Body of pancreas (tissue), 4 donors: ENCODE measurements at regions not wholly inside any gene's neighbourhood (a gene's known extent, or its start where the extent isn't known, plus 50 kb on each side); places are given as distances from the start of the nearest gene placed in this dataset.
A peak's percentile ranks its signal among the peaks of the same experiment; 100 is the strongest.

Experiments used
- ATAC-seq: fragments of 150-250 bp; one replicate; pipeline ENCODE4 v1.9.1; 2016
- DNase-seq, 4 donors: peaks; one replicate each; pipeline ENCODE4 v3.0.0-alpha.2; 2019
- H3K27ac ChIP-seq, 4 donors: fragments of 200-600 bp; sonication (generic); 1 replicate in 3 of 4; 2 replicates in 1 of 4; pipeline versions ENCODE4 v1.5.1 to v1.6.1; 2016 to 2019; ENCODE audit warnings: mild to moderate bottlenecking in 1 of 4, mixed read lengths in 1 of 4, moderate library complexity in 1 of 4
- H3K27me3 ChIP-seq, 2 donors: fragments of 200-600 bp; sonication (generic); one replicate each; pipeline ENCODE4 v1.6.0; 2016; ENCODE audit warnings: mild to moderate bottlenecking in 1 of 2
- H3K36me3 ChIP-seq, 2 donors: fragments of 200-600 bp; sonication (generic); replicated peaks in 1 of 2; 2 replicates each; pipeline ENCODE4 v1.5.1; 2016; ENCODE audit warnings: low read depth in 2 of 2; ENCODE audit not compliant: insufficient read depth in 1 of 2
- H3K4me1 ChIP-seq: fragments of 200-600 bp; sonication (generic); one replicate; pipeline ENCODE4 v1.6.0; 2016
- H3K4me3 ChIP-seq, 2 donors: fragments of 200-600 bp; sonication (generic); 1 replicate in 1 of 2; 2 replicates in 1 of 2; pipeline ENCODE4 v1.5.1; 2016 to 2019
- H3K9me3 ChIP-seq, 3 donors: fragments of 200-600 bp; sonication (generic); 1 replicate in 2 of 3; 2 replicates in 1 of 3; pipeline ENCODE4 v1.5.1; 2016
- CTCF ChIP-seq, 7 experiments: fragments of 450-650 bp in 4 of 7; fragments of 200-600 bp in 3 of 7; sonication (generic) in 3 of 7; IDR thresholded peaks; one replicate each; pipeline ENCODE4 v1.5.1; 2016 to 2019; ENCODE audit warnings: antibody characterized with exemption in 7 of 7
- POLR2A ChIP-seq, 3 donors: fragments of 450-650 bp; IDR thresholded peaks; one replicate each; pipeline ENCODE4 v1.6.1; 2016; ENCODE audit warnings: antibody characterized with exemption in 3 of 3, mild to moderate bottlenecking in 2 of 3
- WGBS, 2 donors: methylation state at CpG; one replicate each; pipeline ENCODE4 v1.1.5; 2017; 5-methylcytosine and 5-hydroxymethylcytosine counted together
- intact Hi-C: fragments of 100-400 bp; cut with DNase I; formaldehyde crosslinking; loops from one replicate; pipeline ENCODE4 v1.15.1; 2023

- H3K27ac ChIP-seq = no peak overlapping the region
- no peaks in the 10 kb centered on the region for H3K36me3 ChIP-seq
- DNase-seq (no peak), ATAC-seq (no peak)
- 53 to 68% methylated on average over 11 to 19 of the region's 19 CpGs for WGBS, 2 donors
- TF ChIP-seq CTCF (IDR thresholded peaks at IDR 0.05) (no peak), POLR2A (IDR thresholded peaks at IDR 0.05) (no peak)
- no peaks in the 10 kb centered on the region for H3K27me3 ChIP-seq
- no peaks in the 10 kb centered on the region for H3K9me3 ChIP-seq
- intact Hi-C loops = no loop called here
- no peak overlapping the region for H3K4me3 ChIP-seq
- H3K4me1 ChIP-seq = peaks cover 7% of the 10 kb centered on the region
Observed at GRCh38 chr17:77845541-77846225, 112.8 kb upstream of the TNRC6C start.

GRCh38 chr17:77846531-77847085 is 111.9 kb upstream of the TNRC6C start:
- no peak for ATAC-seq
- no peak overlapping the region for H3K27ac ChIP-seq
- no peaks in the 10 kb centered on the region for H3K9me3 ChIP-seq
- no peak for TF ChIP-seq POLR2A (IDR thresholded peaks at IDR 0.05)
- no peak for TF ChIP-seq CTCF (IDR thresholded peaks at IDR 0.05)
- WGBS, 2 donors = 59 to 68% methylated on average over 3 to 5 of the region's 5 CpGs
- no peaks in the 10 kb centered on the region for H3K27me3 ChIP-seq
- intact Hi-C loops = no loop called here
- H3K36me3 ChIP-seq = no peaks in the 10 kb centered on the region
- H3K4me3 ChIP-seq = no peak overlapping the region
- peaks cover 5% of the 10 kb centered on the region for H3K4me1 ChIP-seq
- no peak for DNase-seq

GRCh38 chr17:77847221-77848085 is 111.0 kb upstream of the TNRC6C start:
- H3K9me3 ChIP-seq = no peaks in the 10 kb centered on the region
- H3K27me3 ChIP-seq = no peaks in the 10 kb centered on the region
- TF ChIP-seq POLR2A (IDR thresholded peaks at IDR 0.05) (peak in 1 of 3 donors; percentile 10), CTCF (IDR thresholded peaks at IDR 0.05) (no peak)
- WGBS, 2 donors = 71 to 81% methylated on average over 8 to 17 of the region's 20 CpGs
- H3K4me3 ChIP-seq = no peak overlapping the region
- DNase-seq (no peak), ATAC-seq (no peak)
- no peak overlapping the region for H3K27ac ChIP-seq
- intact Hi-C loops = no loop called here
- no peaks in the 10 kb centered on the region for H3K4me1 ChIP-seq
- H3K36me3 ChIP-seq = no peaks in the 10 kb centered on the region

GRCh38 chr17:77848257-77848656 is 110.2 kb upstream of the TNRC6C start:
- Histone ChIP-seq H3K27ac (no peak overlapping the region), H3K27me3 (no peaks in the 10 kb centered on the region), H3K36me3 (no peaks in the 10 kb centered on the region), H3K4me1 (no peaks in the 10 kb centered on the region), H3K9me3 (no peaks in the 10 kb centered on the region), H3K4me3 (no peak overlapping the region)
- ATAC-seq (no peak), DNase-seq (no peak)
- TF ChIP-seq CTCF (IDR thresholded peaks at IDR 0.05) (no peak), POLR2A (IDR thresholded peaks at IDR 0.05) (no peak)
- 61 to 71% methylated on average over 12 of the region's 12 CpGs for WGBS, 2 donors
- intact Hi-C loops = no loop called here
